ENCODE measurements at regions not wholly inside any gene's neighbourhood (a gene's known extent, or its start where the extent isn't known, plus 50 kb on each side); places are given as distances from the start of the nearest gene placed in this dataset.

GRCh38 chr15:36484038-36484778, 95.2 kb upstream of the CDIN1 start:
- Histone ChIP-seq H3K27ac (no peak overlapping the region), H3K4me1 (no peaks in the 10 kb centered on the region), H3K9me3 (no peaks in the 10 kb centered on the region), H3K4me3 (no peak overlapping the region), H3K36me3 (no peaks in the 10 kb centered on the region), H3K27me3 (no peaks in the 10 kb centered on the region)
- WGBS, 2 donors, result 67 to 88% methylated on average over 2 of the region's 2 CpGs
- no peak for TF ChIP-seq POLR2A (IDR thresholded peaks at IDR 0.05)
- TF ChIP-seq EP300 (IDR thresholded peaks at IDR 0.05), result no peak
- TF ChIP-seq, protein P1, sequence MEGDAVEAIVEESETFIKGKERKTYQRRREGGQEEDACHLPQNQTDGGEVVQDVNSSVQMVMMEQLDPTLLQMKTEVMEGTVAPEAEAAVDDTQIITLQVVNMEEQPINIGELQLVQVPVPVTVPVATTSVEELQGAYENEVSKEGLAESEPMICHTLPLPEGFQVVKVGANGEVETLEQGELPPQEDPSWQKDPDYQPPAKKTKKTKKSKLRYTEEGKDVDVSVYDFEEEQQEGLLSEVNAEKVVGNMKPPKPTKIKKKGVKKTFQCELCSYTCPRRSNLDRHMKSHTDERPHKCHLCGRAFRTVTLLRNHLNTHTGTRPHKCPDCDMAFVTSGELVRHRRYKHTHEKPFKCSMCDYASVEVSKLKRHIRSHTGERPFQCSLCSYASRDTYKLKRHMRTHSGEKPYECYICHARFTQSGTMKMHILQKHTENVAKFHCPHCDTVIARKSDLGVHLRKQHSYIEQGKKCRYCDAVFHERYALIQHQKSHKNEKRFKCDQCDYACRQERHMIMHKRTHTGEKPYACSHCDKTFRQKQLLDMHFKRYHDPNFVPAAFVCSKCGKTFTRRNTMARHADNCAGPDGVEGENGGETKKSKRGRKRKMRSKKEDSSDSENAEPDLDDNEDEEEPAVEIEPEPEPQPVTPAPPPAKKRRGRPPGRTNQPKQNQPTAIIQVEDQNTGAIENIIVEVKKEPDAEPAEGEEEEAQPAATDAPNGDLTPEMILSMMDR (IDR thresholded peaks at IDR 0.05), result no peak
- DNase-seq (ENCODE audit: low spot score in 2 of 2), result no peak

DNA sequence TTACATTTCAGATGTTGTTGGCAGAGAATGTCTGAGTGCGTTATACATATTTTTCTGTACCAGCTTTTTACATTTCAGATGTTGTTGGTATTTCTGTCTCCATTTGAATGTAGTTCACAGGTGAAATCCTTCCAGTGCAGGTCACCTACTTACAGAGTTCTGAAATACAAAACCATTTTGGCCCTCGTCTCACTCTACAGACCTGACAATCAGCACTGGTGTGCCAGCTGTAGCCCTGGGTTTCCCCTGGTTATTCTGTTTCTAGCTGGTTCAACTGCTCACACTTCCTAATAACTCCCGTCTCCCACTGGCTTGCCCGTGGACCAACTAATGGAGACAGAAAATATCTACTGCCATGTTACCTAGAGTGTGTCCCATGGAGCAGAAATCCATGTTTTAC, 87.5 kb upstream of the CDIN1 start:
- 90 to 95% methylated on average over 4 of the region's 4 CpGs for WGBS, 2 donors
- Histone ChIP-seq H3K9me3 (no peaks in the 10 kb centered on the region), H3K36me3 (no peaks in the 10 kb centered on the region), H3K4me3 (no peak overlapping the region), H3K4me1 (no peaks in the 10 kb centered on the region), H3K27ac (no peak overlapping the region), H3K27me3 (no peaks in the 10 kb centered on the region)
- TF ChIP-seq, protein P1 (IDR thresholded peaks at IDR 0.05), result no peak
- TF ChIP-seq EP300 (IDR thresholded peaks at IDR 0.05) (no peak), POLR2A (IDR thresholded peaks at IDR 0.05) (no peak)
- no peak for DNase-seq (ENCODE audit: low spot score in 2 of 2)

DNA sequence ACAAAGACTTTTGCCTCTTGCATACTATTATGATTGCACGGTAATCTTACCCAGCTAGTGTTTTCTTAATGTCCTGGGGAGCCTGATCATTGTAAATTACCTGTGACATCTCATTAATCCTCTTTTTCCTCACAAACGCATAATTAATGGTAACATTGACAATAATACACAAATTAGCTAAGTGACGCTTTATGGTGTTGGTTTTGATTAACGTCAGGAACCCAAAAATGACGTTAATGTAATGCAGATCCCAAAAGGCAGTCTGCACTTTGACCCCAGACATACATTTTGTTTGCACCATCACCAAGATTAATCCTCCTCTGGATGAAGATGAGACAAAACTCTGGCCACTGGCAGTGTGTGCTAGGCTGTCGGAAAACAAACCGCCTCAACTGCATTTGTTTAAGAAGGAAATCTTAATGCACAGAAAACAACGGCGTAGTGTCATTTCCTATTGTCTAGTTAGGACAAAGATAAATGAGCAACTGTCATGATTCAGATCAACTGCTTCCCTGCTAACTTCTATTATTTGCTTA, 83.9 kb upstream of the CDIN1 start:
- no peak for DNase-seq (ENCODE audit: low spot score in 2 of 2)
- Histone ChIP-seq H3K4me1 (peaks cover 0 to 3% (median 0%) of the 10 kb centered on the region in 4 donors), H3K27me3 (no peaks in the 10 kb centered on the region), H3K9me3 (no peaks in the 10 kb centered on the region), H3K27ac (no peak overlapping the region), H3K4me3 (no peak overlapping the region), H3K36me3 (no peaks in the 10 kb centered on the region)
- TF ChIP-seq, protein P1 (IDR thresholded peaks at IDR 0.05), result no peak
- TF ChIP-seq EP300 (IDR thresholded peaks at IDR 0.05) (no peak), POLR2A (IDR thresholded peaks at IDR 0.05) (no peak)
- 84 to 87% methylated on average over 9 of the region's 9 CpGs for WGBS, 2 donors

- no peaks in the 10 kb centered on the region for H3K27me3 ChIP-seq
- TF ChIP-seq, protein P1 (IDR thresholded peaks at IDR 0.05), result no peak
- TF ChIP-seq EP300 (IDR thresholded peaks at IDR 0.05) (no peak), POLR2A (IDR thresholded peaks at IDR 0.05) (no peak)
- H3K27ac ChIP-seq, result no peak overlapping the region
- peaks cover 0 to 7% (median 0%) of the 10 kb centered on the region in 4 donors for H3K4me1 ChIP-seq
- no peaks in the 10 kb centered on the region for H3K36me3 ChIP-seq
- H3K9me3 ChIP-seq, result no peaks in the 10 kb centered on the region
- WGBS, 2 donors, result 72 to 80% methylated on average over 4 of the region's 4 CpGs
- DNase-seq (ENCODE audit: low spot score in 2 of 2), result no peak
- no peak overlapping the region for H3K4me3 ChIP-seq
Measured at GRCh38 chr15:36497901-36498300, 81.5 kb upstream of the CDIN1 start.

- DNase-seq (ENCODE audit: low spot score in 2 of 2), result no peak
- H3K27me3 ChIP-seq, result no peaks in the 10 kb centered on the region
- peaks cover 0 to 7% (median 0%) of the 10 kb centered on the region in 4 donors for H3K4me1 ChIP-seq
- no peaks in the 10 kb centered on the region for H3K9me3 ChIP-seq
- TF ChIP-seq, protein P1 (IDR thresholded peaks at IDR 0.05), result no peak
- TF ChIP-seq EP300 (IDR thresholded peaks at IDR 0.05) (no peak), POLR2A (IDR thresholded peaks at IDR 0.05) (no peak)
- 92 to 93% methylated on average over 4 of the region's 4 CpGs for WGBS, 2 donors
- H3K36me3 ChIP-seq, result no peaks in the 10 kb centered on the region
- H3K4me3 ChIP-seq, result no peak overlapping the region
- H3K27ac ChIP-seq, result no peak overlapping the region
Measured at GRCh38 chr15:36498401-36498800, 81.0 kb upstream of the CDIN1 start.

Measured in tibial nerve (tissue), 4 donors.